NCI-H748 (cell line): ENCODE measurements at regions not wholly inside any gene's neighbourhood (a gene's known extent, or its start where the extent isn't known, plus 50 kb on each side); places are given as distances from the start of the nearest gene placed in this dataset.
"Not testable (repeated sequence)": the region's sequence is repeated elsewhere in the genome, so short reads cannot be mapped to it uniquely, and the experiment has no call there.

Experiments used
- DNase-seq: peaks from one replicate; lab custom pipeline; 2025; ENCODE audit not compliant: unreplicated experiment; lab: John Stamatoyannopoulos, UW

GRCh38 chr17:71790791-71791190 is 330.0 kb upstream of the SOX9 start:
- no peak for DNase-seq

DNA sequence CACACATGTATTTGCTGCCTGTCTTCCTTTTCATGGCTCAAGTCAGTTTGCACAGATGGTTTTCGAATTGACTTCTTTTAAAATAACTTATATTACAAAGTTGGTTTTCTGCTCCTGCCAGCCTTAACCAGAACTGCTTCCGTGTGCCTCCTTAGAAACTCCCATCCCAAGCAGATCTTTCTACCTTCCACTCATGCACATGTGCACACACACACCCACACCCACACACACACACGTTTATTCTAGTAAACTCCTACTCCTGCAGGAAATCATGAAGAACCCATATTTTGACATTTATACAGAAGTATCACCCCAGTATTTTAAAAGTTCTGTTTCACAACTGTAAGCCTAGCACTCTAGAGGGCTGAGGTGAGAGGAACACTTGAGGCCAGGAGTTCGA is 329.5 kb upstream of the SOX9 start:
- no peak for DNase-seq

- no peak for DNase-seq
Measured at GRCh38 chr17:71792966-71793365, 327.9 kb upstream of the SOX9 start.

GRCh38 chr17:71793518-71793917 is 327.3 kb upstream of the SOX9 start:
- no peak for DNase-seq

GRCh38 chr17:71798701-71799100 is 322.1 kb upstream of the SOX9 start:
- no peak for DNase-seq

DNA sequence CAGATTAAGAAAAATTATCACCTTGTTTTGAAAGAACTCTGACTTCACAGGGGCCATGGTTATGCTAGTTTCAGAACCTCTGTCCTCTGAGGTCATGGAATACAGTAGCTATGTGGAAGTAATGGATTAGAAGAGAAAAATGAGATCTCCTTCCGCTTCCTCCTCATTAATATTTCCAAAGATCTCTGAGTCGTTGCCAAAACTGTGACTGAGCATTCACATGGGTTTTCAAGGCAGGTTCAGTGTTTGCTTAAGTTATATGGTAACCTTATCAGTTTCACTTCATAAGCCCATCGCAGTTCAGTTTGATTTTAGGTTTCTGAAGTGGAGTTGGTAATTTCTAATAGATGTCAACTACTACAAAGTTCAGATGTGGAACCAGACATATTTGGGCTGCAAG is 321.2 kb upstream of the SOX9 start:
- no peak for DNase-seq

DNA sequence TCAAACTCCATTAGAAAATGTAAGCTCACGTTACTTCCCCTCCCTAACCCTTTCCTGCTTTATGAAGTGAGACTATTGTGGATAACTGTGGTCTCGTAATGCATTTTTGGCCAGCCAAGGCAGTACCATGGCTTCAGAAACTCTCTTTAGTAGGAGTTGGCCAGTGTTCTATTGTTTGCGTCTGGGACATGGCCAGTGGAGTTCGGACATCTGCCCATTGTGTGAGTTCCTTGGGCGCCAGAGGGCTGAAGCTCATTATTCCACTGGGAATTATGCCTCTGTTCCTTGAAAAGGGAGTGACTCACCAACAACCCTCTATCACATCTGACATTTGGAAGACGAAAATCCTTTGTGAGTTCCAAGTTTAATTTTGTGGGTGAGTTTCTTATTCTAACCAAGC is 319.5 kb upstream of the SOX9 start:
- no peak for DNase-seq

DNA sequence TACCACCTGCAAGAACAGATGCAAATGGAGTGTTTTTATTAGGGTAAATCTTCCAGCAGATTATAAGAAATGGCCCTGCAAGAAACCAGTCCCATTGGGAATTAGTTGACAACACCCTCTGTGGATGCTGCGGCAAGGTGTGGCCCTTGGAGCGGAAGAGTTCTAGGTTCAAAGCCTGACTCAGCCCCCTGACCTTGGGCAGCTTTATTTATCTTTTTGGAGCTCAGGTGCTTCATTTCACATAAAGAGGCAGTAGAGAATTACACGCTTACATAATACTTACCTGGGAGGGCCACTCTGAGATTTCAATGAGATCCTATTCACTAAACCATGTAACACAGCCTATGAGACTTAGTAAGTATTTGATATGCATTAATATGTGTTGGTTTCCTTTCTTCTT is 318.2 kb upstream of the SOX9 start:
- DNase-seq, result no peak

- DNase-seq, result no peak
Measured at GRCh38 chr17:71803656-71804284, 317.1 kb upstream of the SOX9 start.

DNA sequence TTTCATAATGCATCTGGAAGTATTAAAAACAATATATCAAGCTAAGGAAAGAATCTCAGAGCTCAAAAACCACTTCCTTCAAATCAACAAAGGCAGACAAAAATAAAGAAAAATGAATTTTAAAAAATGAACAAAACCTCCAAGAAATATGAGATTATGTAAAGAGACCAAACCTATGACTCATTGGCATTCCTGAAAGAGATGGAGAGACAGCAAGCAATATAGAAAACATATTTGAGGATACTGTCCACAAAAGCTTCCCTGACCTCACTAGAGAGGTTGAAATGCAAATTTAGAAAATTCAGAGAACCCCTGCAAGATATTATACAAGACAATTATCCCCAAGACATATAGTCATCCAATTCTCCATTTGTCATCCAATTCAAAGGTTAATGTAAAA is 311.3 kb upstream of the SOX9 start:
- no peak for DNase-seq

DNA sequence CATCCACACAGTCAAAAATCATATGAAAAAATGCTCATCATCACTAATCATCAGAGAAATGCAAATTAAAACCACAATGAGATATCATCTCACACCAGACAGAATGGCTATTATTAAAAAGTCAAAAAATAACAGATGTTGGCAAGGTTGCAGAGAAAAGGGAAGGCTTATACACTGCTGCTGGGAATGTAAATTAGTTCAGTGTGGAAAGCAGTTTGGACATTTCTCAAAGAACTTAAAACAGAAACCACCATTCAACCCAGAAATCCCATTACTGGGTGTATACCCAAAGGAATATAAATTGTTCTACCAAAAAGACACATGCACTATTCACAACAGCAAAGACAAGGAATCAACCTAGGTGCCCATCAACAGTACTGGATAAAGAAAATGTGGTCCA is 307.0 kb upstream of the SOX9 start:
- DNase-seq, result not testable (repeated sequence)

- no peak for DNase-seq
Measured at GRCh38 chr17:71821511-71821910, 299.3 kb upstream of the SOX9 start.

GRCh38 chr17:71824671-71825070 is 296.1 kb upstream of the SOX9 start:
- DNase-seq, result no peak

DNA sequence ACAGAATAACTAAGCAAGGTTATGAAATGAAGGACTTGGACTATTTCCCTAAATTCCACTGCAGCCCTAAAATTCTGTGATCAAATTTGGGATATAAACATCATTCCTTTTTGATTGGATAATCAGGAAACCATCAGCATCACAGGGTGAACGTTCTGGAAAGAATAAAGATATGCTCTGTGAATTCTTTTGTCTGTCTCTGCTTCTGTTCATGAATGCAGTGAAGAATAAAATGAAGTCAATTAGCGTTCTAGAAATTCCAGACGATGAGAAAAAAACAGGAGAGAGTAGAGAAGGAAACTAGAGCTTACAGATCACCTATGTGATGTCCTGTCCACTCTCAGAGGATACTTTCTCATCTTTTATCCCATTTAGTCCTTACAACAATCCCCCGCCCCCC is 295.1 kb upstream of the SOX9 start:
- DNase-seq, result no peak

DNA sequence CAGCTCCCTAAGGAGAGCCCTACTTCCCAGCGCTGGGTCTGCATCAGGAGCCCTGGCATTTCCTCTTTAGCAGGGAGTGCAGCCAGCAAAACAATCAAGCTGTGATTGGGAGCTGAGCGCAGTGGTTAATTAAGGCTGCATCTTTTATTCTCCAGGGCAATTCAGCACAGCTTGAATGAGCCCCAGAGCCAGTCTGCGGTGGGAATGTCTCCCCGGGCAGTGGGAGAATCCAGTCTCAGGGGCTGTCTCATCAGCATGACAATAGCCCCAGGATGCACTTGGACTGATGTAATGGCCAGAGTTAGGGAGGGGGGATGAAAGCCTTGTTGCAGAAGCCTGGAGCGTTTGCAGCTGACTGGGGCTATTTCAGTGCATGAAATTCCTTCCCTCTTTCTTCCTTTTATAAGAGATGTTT is 292.6 kb upstream of the SOX9 start:
- DNase-seq, result peak; percentile 98

- peak; percentile 11 for DNase-seq
Measured at GRCh38 chr17:71830866-71831265, 290.0 kb upstream of the SOX9 start.

GRCh38 chr17:71842986-71843385 is 277.8 kb upstream of the SOX9 start:
- no peak for DNase-seq

GRCh38 chr17:71845337-71845736 is 275.5 kb upstream of the SOX9 start:
- peak; percentile 5 for DNase-seq

- peak; percentile 58 for DNase-seq
Measured at GRCh38 chr17:71846561-71847110, 274.2 kb upstream of the SOX9 start.

GRCh38 chr17:71849783-71850768 is 270.7 kb upstream of the SOX9 start:
- no peak for DNase-seq

DNA sequence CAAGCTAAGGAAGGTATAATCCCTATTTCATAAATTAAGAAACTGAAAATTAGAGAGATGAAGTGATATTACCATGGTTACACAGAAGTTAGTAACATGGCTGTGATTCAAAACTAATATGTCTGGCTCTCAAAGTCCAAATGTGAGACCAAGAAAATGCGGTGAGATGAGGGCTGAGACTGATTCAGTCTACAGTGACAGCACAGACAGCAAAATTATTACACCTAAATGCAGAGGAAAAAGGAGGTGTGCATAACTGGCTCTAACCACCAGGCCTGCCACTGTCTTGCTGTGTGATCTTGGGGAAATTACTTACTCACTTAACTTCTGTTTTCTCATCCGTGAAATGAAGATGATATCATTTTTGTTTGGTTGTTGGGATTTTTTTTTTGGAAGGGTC is 270.0 kb upstream of the SOX9 start:
- DNase-seq, result no peak

- peak; percentile 53 for DNase-seq
Measured at GRCh38 chr17:71855010-71855409, 265.8 kb upstream of the SOX9 start.
